ENCODE measurements at regions not wholly inside any gene's neighbourhood (a gene's known extent, or its start where the extent isn't known, plus 50 kb on each side); places are given as distances from the start of the nearest gene placed in this dataset.

- TF ChIP-seq EZH2phosphoT487 (IDR thresholded peaks at IDR 0.05; ENCODE audit: borderline replicate concordance) = no peak
- TF ChIP-seq CTCF (conservative IDR thresholded peaks at IDR 0.05; ENCODE audit: low read length) = no peak
- H3K27me3 ChIP-seq (ENCODE audit: insufficient read depth, low read length, poor library complexity, severe bottlenecking) = no peaks in the 10 kb centered on the region
- no peaks in the 10 kb centered on the region for H3K9me2 ChIP-seq (replicated peaks; ENCODE audit: low read depth, low read length)
- H3K9me3 ChIP-seq (ENCODE audit: insufficient read depth, low read depth, low read length) = no peaks in the 10 kb centered on the region
- no peaks in the 10 kb centered on the region for H3K79me2 ChIP-seq (ENCODE audit: insufficient read depth, low read length)
- no peak overlapping the region for H3K9ac ChIP-seq (ENCODE audit: low read depth, low read length, poor library complexity, severe bottlenecking)
- H3F3A ChIP-seq (ENCODE audit: low read depth) = no peaks in the 10 kb centered on the region
- H2AFZ ChIP-seq (ENCODE audit: low read length) = no peak overlapping the region
- H3K4me2 ChIP-seq (ENCODE audit: low read depth, low read length, poor library complexity, severe bottlenecking) = no peak overlapping the region
- no peak overlapping the region for H3K4me3 ChIP-seq (ENCODE audit: low read length, poor library complexity, severe bottlenecking)
- H4K20me1 ChIP-seq (ENCODE audit: insufficient read depth, low read length, poor library complexity, severe bottlenecking) = no peaks in the 10 kb centered on the region
- no peaks in the 10 kb centered on the region for H3K36me3 ChIP-seq (ENCODE audit: insufficient read depth, low read length)
- peaks cover 11% of the 10 kb centered on the region for H3K4me1 ChIP-seq (ENCODE audit: insufficient read depth, low read length, poor library complexity, severe bottlenecking)
Measured at GRCh38 chr4:15322006-15322405, 105.8 kb upstream of the C1QTNF7 start.

GRCh38 chr4:15325987-15326386 lies 101.8 kb upstream of the C1QTNF7 start:
- Histone ChIP-seq H3K9ac (ENCODE audit: low read depth, low read length, poor library complexity, severe bottlenecking) (no peak overlapping the region), H3K4me1 (ENCODE audit: insufficient read depth, low read length, poor library complexity, severe bottlenecking) (peaks cover 11% of the 10 kb centered on the region), H3K4me3 (ENCODE audit: low read length, poor library complexity, severe bottlenecking) (no peak overlapping the region), H3K4me2 (ENCODE audit: low read depth, low read length, poor library complexity, severe bottlenecking) (no peak overlapping the region), H2AFZ (ENCODE audit: low read length) (no peak overlapping the region), H3K9me2 (replicated peaks; ENCODE audit: low read depth, low read length) (no peaks in the 10 kb centered on the region), H3K27me3 (ENCODE audit: insufficient read depth, low read length, poor library complexity, severe bottlenecking) (no peaks in the 10 kb centered on the region), H3F3A (ENCODE audit: low read depth) (no peaks in the 10 kb centered on the region), H3K36me3 (ENCODE audit: insufficient read depth, low read length) (no peaks in the 10 kb centered on the region), H4K20me1 (ENCODE audit: insufficient read depth, low read length, poor library complexity, severe bottlenecking) (no peaks in the 10 kb centered on the region), H3K79me2 (ENCODE audit: insufficient read depth, low read length) (no peaks in the 10 kb centered on the region), H3K9me3 (ENCODE audit: insufficient read depth, low read depth, low read length) (no peaks in the 10 kb centered on the region)
- TF ChIP-seq CTCF (conservative IDR thresholded peaks at IDR 0.05; ENCODE audit: low read length) (no peak), EZH2phosphoT487 (IDR thresholded peaks at IDR 0.05; ENCODE audit: borderline replicate concordance) (no peak)

- H3K9ac ChIP-seq (ENCODE audit: low read depth, low read length, poor library complexity, severe bottlenecking) = no peak overlapping the region
- no peaks in the 10 kb centered on the region for H4K20me1 ChIP-seq (ENCODE audit: insufficient read depth, low read length, poor library complexity, severe bottlenecking)
- peaks cover 11% of the 10 kb centered on the region for H3K4me1 ChIP-seq (ENCODE audit: insufficient read depth, low read length, poor library complexity, severe bottlenecking)
- H3F3A ChIP-seq (ENCODE audit: low read depth) = no peaks in the 10 kb centered on the region
- no peaks in the 10 kb centered on the region for H3K36me3 ChIP-seq (ENCODE audit: insufficient read depth, low read length)
- no peak overlapping the region for H3K4me3 ChIP-seq (ENCODE audit: low read length, poor library complexity, severe bottlenecking)
- no peak for TF ChIP-seq CTCF (conservative IDR thresholded peaks at IDR 0.05; ENCODE audit: low read length)
- TF ChIP-seq EZH2phosphoT487 (IDR thresholded peaks at IDR 0.05; ENCODE audit: borderline replicate concordance) = no peak
- H3K27me3 ChIP-seq (ENCODE audit: insufficient read depth, low read length, poor library complexity, severe bottlenecking) = no peaks in the 10 kb centered on the region
- no peaks in the 10 kb centered on the region for H3K9me3 ChIP-seq (ENCODE audit: insufficient read depth, low read depth, low read length)
- H3K79me2 ChIP-seq (ENCODE audit: insufficient read depth, low read length) = no peaks in the 10 kb centered on the region
- H2AFZ ChIP-seq (ENCODE audit: low read length) = no peak overlapping the region
- no peaks in the 10 kb centered on the region for H3K9me2 ChIP-seq (replicated peaks; ENCODE audit: low read depth, low read length)
- no peak overlapping the region for H3K4me2 ChIP-seq (ENCODE audit: low read depth, low read length, poor library complexity, severe bottlenecking)
Measured at GRCh38 chr4:15327311-15328298, 100.2 kb upstream of the C1QTNF7 start.
